ENCODE measurements at regions not wholly inside any gene's neighbourhood (a gene's known extent, or its start where the extent isn't known, plus 50 kb on each side); places are given as distances from the start of the nearest gene placed in this dataset.
A peak's percentile ranks its signal among the peaks of the same experiment; 100 is the strongest.

DNA sequence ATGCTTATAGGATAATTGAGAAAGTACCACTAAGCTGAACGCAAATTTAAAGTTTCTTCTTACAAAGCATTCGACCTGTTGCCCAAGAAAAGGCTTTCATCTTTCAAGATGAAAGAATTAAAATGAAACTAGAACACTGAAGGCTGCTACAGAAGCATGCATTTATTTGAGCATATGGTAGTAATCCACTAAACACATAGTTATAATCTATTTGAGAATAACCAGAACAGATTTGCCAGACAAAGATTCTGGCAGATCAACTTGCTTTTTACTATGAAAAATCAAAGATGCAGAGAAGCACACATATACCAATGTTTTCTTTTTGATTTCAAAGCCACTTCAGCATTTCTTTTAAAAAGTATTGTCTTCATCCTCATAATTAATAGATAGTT, 412.2 kb downstream of the UTRN start:
- no peak for DNase-seq

DNA sequence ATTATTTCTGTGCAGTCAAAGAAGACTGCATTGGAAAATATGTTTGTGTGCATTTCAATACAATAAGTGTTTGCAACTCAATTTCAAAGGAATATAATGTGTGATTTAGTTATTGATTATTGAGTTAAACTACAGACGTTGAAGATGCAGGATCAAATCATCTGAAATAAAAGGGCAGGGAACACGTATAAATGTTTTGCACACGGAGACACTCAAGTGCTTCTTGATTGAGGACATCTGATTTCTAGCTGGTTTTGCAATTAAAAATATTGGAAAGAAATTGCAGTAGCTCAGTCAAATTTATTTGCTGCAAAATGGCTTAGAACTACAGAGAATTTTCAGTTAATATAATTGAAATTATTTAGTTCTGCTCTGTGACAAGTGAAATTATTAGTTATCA, 412.7 kb downstream of the UTRN start:
- no peak for DNase-seq

DNA sequence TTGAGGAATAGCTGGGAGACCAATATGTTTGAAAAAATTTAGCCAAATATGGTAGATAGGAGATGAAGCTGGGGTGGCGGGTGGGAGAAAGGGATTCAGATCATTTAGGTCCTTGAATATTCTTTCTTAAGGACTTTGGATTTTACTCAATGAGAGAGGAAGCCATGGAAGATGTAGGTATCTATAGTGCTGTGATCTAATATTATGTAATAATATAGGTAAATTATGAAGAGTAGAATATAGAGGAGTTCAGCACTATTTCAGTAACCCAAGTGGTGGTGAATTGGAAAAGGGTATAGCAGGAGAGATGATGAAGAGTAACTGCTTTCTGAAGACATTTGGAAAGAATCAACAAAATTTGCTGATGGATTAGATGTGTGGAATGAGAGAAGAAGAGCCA, 417.6 kb downstream of the UTRN start:
- DNase-seq = no peak

DNA sequence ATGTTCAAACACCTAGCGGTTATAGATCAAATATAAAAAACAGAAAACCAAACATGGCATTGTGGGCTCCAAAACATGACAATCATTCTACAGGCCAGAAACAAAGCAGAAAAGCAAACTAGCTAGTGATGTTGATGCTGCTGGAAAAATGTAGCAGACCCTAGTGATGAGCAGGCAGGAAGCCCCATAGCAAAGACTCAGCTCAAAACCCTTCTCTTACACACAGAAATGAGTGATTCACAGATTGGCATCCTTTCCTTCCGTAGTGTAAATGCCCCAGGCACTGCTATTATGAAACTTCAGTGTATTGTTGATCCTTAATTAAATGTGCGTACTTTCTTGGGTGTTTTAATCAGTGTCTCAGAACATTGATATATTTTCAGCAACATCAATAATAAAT, 425.1 kb downstream of the UTRN start:
- no peak for DNase-seq

DNA sequence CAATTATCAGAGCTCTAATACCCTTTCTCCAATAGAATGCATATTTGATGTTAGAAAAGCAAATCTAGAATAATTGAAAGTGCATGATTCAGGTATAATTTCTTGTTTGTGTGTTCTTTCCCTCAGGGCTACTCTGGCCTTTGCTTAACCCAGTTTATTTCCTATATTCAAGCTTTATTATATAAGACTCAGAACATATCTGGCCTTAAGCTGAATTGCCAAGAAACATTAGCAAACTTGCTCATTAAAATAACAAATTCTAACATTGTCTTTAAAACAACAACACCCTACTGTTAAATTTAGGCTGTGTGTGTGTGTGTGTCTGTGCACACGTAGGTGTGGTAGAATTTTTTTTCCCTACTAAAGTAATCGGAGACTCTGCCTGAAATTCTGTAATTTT, 426.5 kb downstream of the UTRN start:
- DNase-seq = no peak

DNA sequence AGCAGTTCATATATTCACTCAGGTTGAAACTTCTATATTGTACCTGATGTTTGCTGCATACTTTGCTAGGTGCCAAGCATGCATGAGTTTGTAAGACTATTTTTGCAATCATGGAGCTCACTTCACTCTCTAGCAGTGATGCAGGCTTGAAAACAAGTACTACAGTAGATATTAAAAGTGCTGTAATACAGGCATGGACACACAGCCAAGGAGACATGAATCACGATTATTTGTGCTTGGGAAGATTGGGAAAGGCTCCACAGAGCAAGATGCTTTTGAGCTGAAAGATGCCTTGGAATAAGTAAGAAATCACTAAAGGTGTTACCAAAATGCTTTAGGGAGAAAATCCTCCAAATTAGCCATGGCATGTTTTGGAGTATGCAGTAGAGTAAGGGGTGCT, 427.4 kb downstream of the UTRN start:
- no peak for DNase-seq

DNA sequence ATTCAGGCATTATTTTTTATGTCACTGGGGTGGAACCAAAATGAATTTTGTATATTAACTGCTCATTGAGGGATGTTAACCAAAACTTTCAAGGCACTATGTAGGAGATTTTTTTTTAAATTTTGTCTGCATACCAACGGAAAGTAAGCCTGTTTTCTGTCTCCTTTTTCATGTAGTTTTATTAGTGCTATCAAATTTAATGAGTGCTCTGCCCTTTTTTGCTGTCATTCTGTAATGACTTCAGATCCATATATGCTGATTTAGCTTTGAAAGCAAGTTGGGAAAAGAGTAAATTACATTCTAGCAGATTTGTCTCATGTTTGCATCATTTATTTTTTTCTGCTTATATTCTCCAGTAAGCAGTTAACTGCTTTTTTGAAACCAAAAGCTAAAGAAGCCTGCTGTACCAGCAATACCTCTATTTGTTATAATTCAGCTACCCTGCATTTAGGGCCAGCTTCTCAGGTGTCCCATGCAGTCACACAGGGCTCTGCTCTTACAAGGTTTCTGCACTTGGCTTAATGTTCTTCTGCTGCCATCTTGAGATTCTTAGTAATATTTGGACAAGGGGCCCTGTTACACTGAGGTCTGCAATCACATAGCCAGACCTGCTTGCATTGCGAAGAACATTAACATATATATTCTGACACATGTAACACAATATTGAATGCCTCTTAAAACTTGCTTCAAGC, 429.0 kb downstream of the UTRN start:
- no peak for DNase-seq

DNA sequence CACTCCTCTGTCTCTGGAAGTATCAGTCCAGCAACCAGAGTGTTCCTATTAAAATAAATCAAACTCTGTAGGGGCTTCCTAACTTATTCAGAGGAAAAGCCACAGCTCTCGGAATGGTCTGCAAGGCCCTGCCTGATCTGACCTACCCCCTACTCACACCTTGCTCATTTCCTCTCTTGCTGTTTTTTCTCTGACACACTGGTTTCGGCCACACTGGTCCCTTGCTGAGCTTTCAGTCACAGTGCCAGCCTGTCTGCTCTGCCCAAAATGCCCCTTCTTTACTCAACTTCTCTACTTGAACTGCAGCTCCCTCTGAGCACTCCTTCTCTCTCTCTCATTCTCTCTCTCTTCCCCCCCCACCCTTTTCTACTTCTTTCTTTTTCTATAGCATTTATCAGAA, 430.2 kb downstream of the UTRN start:
- no peak for DNase-seq

DNA sequence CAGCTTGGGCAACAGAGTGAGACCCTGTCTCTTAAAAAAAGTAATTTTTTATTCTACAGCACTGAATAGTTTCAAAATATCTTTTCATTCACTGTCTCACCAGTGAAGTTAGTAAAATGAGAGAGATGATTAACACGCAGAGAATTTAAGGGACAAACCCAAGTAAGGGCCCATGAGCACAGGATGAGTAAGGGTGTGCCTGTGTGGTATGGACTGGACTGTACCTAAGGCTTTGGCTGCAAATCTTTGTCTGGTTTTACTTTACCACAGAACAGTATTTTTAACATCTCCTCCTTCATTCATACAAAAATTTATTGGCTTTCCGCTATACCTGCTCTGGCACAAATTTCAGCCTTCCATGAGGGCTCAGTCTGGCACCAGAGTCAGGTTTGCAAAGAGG, 433.3 kb downstream of the UTRN start:
- no peak for DNase-seq

DNA sequence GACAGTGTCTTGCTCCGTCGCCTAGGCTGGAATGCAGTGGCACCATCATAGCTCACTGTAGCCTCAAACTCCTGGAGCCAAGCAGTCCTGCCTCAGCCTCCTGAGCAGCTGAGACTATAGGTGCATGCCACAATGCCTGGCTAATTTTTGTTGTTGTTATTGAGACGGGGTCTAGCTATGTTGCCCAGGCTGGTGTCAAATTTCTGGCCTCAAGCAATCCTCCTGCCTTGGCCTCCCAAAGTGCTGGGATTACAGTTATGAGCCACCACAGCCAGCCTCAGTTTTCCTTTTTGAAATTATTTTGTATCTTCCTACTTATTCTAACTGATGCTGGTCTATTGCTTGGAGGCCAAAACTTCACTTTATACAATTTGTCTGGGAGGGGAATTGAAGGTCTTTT, 436.1 kb downstream of the UTRN start:
- no peak for DNase-seq

DNA sequence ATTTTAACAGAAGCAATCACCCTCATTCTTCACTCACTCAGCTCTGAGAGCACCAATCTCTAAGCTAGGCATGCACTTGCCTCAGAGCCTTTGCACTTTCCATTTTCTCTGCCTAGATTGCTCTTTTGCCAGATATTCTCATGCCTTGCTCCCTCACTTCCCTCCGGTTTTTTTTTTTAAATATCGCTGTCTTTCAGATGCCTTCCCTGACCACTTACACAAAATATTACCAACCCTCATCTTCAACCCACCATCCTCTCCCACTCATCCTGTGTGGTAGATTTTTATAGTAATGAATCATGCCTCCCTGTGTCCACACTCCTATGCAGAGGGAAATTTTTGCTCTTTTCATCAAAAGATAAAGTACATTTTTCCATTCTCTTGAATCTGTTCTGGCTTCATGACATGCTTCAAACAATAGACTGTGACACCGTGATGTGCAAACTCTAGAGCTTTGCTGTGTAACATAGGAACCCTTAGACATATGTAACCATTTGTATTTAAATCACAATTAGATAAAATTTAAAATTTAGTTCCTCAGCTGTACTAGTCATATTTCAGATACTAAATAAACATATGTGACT, 437.1 kb downstream of the UTRN start:
- no peak for DNase-seq

DNA sequence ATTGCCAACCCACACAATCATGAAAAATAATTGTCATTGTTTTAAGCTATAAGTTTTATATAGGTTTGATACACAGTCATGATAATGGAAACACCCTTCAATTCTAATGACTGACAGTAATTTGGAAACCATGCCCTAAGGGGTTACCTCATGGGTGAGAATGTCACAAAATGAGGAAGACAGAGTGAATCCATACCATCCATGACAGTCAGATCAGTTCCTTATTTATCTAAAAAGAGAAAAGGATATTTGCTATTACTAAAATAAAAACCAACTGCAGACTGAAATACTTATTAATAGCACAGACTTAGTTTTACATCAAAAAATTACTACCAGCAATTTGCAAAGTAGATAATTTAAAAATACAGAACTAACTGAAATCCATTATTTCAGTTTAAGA, 437.8 kb downstream of the UTRN start:
- no peak for DNase-seq

DNA sequence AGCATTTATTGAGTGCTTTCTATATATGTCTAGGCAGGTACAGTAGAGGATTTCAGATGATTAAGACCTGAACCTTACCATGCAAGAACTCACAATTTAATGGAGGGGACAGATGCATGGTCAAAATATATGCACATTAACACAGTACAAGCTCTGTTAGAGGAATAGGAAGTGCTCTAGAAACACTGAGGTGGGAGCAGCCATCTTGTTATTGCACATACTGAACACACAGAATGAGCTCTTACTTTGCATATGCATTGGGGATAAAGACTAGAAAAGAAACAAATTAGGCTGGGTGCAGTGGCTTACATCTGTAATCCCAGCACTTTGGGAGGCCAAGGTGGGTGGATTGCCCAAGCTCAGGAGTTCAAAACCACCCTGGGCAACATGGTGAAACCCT, 438.3 kb downstream of the UTRN start:
- DNase-seq = no peak

DNA sequence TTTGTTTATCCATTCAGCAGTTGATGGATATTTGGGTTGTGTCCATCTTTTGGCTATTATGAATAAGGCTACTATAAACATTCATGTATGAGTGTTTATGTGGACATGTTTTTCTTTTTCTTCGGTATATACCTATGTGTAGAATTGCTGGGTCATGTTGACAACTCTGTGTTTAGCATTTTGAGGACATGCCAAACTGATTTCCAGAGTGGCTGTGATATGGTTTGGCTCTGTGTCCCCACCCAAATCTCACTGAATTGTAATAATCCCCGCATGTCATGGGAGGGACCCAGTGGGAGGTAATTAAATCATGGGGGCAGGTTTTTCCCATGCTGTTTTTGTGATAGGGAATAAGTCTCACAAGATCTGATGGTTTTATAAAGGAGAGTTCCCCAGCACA, 439.7 kb downstream of the UTRN start:
- no peak for DNase-seq

DNA sequence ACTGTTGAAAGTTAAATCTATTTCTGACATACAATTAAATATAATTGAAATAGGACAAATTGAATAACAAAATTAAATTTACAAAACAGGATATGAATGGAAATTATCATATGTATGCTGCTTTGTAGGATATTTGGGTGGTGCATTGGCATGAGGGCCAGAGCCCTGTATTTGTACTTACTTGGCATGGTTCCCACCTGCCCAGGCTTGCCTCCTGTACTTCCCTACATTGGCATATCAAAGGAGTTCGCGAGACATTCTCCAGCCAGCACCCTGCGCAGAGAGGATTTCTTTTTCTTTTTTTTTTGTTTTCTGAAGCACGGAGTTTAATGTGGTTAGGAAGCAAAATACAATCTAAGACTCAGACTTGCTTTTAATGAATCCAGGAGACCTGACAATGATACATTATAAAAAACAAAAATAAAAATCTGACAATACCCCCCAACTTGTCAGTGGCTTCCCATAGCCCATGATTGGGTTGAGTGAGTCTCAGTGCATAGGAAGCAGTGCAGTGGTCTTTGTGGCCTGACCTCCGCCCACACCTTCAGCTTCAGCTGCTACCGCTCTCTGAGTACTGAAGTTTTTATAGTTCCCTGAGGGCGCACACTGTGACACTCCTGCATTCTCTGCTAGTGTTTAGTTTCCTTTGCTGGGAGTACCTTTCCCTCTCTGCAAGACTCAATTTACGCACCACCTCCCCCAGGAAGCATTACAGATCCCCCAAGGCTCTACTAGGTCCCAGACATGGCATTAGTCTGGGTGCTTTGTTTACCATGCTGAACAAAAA, 440.8 kb downstream of the UTRN start:
- no peak for DNase-seq

DNA sequence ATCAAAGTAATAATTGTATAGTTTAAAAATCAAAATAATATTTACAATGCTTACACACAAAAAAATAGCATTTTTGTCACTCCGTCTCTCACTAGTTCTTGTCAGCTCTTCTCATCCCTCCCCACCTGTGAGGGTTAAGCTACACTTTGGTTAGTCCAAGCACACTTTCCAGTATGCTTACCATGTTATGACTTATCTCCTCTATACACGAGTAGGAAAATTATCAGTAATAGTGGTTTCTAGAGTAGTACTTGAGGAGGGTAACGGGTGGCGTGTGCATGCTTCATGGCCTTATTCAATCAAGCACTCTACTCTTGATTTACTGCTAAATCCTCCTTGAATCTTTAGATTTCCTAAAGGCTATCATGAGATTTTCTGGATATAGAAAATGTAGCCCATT, 443.7 kb downstream of the UTRN start:
- no peak for DNase-seq

DNA sequence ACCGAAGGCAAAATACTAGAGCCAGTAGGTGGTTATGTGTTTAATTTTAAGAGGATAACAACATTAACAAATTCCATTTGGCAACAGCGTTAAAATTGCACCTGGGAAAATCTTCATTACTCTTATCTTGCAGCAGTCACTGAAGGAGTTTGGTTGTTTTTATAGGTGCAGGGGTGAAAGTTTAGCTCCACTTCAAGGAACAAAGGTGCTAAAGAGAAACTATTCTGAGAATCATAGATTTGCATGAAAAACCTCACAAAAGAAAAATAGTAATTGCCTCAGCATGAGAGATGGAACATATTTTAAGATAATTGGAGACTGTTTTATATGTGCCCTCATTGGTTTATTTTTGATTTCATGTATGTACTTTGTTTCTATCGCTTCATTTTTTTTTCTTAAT, 444.4 kb downstream of the UTRN start:
- DNase-seq = no peak

DNA sequence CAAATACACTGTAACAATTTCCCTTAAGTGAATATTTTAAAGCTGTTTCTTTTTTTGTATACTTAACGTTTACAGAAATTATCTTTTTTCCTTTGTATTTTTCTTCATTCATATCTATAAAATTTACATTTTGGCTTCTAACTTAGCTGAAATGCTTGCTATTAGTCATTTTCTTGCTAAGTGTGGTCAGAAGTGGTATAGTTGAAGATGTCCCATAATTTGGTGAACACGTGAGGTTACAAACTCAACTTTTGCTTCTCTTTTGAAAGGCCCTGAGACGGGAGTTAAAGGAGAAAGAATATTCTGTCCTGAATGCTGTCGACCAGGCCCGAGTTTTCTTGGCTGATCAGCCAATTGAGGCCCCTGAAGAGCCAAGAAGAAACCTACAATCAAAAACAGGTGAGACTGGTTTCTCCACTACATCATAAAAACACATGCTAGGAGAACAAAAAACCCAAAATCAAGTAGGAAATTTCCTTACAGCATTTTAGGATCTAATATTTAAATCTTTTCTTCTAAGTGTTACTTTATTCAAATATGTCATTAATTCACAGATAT, 445.0 kb downstream of the UTRN start:
- DNase-seq = no peak

DNA sequence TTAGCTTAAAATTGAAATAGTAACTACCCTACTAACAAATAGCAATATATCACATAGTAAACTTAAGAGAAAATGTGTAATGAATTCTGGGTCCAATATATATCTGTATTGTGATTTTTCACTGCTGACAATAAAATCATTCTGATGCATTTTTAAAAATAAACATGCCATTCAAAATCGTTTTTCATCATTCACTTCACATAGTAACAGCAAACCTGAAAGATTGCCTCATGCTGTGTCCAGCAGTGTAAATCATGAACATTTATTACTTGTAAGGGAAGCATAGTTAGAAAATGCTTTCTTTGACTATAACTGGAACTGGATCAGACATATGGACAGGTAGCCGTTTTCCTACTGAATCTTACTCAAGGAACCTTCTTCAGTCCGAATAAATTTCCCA, 446.1 kb downstream of the UTRN start:
- no peak for DNase-seq

DNA sequence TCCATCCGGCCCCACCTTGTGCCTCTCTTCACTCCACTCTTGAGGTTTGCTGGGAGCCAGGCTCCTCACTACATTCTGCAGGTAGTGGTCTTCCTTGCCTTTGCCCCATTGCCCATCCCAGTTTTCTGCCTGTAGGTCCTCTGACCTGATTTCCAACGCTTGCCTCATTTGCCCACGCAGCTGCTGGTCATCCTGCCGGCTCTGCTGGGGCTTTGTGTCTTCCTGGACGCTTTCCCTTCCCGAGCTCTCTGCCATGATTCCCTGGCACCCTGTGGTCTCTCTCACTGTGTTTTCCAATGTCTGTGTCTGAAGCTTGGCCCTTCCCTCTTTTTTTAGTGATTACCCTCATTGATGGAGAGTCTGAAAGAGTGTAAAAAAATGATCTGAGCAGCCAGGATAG, 451.6 kb downstream of the UTRN start:
- peak; percentile 57 to 63 for DNase-seq

DNA sequence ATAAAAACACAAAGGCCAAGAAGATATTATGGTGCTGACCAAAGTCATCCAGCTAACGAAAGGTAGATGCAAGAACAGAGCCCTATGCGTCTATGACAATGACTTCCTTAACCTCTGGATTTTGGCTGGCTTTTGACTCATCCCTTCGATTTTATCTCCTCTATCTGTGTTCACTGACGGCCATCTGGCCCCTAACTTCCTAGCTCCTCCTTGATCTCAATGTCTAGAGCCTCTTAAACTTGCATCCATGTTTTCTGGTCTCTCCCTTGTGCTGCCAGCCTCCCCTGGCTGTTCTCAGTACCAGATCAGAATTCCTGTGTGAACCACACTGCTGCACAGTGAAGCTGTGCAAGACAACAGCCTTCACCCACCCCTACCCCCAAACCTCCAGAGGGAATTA, 452.9 kb downstream of the UTRN start:
- peak; percentile 27 to 34 for DNase-seq

DNA sequence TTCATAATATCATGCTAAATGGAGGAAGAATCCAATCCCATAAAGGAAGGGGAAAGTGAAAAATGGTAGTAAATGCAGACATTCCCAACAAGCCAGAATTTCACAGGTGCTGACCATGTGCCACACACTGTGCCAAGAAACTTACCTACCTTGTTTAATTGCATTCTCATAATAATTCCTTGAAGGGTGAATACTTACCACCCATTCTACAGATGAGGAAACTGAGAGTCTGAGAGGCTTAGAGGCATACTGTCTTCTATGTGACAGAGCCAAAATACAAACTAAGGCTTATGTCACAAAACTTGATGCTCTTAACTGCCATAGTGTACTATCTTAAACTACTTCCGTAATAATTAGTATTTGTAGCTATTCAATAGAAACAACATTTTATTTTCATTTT, 454.7 kb downstream of the UTRN start:
- no peak for DNase-seq

DNA sequence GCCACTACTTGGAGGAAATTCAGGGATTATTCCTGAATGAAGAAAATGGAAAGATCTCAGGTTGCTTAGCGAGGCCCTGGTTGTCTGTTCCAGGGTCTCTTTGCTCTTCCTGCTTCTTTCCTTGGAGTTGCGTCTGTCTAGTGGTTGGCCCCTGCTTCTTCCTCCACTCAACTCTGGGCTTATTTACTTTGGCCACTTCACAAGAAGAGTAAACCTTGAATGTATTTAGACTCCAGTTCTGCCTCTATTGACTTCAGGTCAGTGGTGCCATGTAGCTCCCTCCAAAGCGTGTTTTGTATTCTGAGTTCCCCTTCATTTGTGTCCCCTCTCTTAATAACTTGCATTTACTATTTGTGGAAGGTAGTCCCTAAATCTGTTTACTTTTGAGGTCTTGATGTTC, 456.5 kb downstream of the UTRN start:
- peak in 1 of 2 experiments; percentile 45 for DNase-seq

DNA sequence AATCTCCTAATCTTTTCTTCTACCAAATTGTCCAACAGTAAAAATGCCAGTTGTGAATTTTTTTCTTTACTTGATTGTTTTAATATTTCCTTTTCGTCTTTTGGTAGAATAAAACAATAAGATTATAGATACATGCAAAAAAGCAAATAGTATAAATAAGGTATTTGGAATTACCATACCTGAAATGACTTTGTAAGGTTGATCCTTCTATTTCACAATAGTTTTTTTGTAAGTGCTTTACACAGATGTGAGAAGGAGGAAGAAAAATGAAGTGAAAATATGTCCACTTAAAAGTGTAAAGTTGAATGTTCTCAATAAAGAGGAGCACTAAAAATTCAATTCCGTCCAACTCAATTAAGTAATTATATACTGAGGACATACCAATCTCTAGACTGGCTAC, 457.6 kb downstream of the UTRN start:
- DNase-seq = no peak
